HG03378 (cell line): ENCODE measurements at regions not wholly inside any gene's neighbourhood (a gene's known extent, or its start where the extent isn't known, plus 50 kb on each side); places are given as distances from the start of the nearest gene placed in this dataset.
"Not testable (repeated sequence)": the region's sequence is repeated elsewhere in the genome, so short reads cannot be mapped to it uniquely, and the experiment has no call there.

ENCODE experiments used
- ATAC-seq: cut with Tn5 transposase; IDR thresholded peaks from one replicate; pipeline ENCODE4 v1.9.1; 2021; ENCODE audit warnings: mild to moderate bottlenecking, moderate library complexity; ENCODE audit not compliant: unreplicated experiment

GRCh38 chr15:69879963-69880362 lies 217.8 kb downstream of the TLE3 start:
- not testable (repeated sequence) for ATAC-seq

- ATAC-seq = no peak
Observed at GRCh38 chr15:69880571-69881301, 217.0 kb downstream of the TLE3 start.

DNA sequence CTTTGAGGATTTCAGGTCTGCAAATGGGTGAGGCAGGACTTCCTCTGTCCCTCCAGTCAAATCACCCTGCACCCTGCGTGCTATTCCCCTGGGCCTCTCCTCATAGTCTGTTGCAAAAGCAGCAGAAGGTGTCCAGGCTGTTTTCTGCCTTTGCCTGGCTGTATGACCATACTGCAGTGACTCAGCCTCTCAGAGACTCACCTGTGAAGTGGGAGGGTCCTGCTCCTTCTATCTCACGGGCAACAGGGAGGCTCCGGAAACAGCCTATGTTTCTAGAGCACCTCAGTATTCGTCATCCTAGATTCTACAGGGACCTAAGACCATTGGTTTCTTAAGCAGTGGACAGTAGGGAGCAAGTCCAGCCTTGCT lies 216.4 kb downstream of the TLE3 start:
- no peak for ATAC-seq

GRCh38 chr15:69881766-69882165 lies 216.0 kb downstream of the TLE3 start:
- no peak for ATAC-seq

- no peak for ATAC-seq
Observed at GRCh38 chr15:69883306-69883705, 214.4 kb downstream of the TLE3 start.

DNA sequence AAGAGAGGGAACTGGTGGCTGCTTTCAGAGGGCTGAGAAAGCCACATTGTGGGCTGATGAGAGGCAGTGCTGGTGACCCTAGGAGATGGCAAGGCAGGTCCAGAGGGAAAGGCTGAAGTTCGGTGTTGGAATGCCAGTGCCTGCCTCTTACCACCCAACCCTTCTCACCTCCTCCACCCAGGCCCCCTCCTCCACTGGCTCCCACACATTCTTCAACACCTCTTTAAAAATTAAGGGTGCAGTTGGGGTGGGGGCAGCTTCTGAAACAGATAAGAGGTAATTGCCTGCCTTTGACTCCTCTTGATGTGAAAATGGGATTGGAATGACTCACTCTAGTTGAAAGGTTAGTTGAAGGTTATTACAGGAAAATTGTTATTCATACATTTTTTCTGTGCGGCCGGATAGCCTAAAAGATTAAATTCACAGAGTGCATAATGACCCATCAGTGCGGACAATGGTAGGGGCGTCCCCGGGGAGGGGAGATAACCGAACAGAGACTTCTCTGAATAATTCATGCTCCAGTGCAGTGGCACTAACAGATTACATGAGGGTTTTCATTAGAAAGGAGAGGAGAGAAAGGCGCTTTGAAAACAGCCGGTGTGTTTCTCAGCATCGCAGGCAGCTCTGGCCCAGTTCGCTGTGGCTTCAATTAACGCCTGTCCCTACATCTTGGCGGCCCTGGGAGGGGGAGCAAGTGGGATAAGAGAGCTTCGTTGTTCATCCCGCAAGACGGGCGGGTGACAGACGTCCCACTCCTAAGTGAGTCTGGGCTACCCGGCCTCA lies 212.4 kb downstream of the TLE3 start:
- no peak for ATAC-seq

DNA sequence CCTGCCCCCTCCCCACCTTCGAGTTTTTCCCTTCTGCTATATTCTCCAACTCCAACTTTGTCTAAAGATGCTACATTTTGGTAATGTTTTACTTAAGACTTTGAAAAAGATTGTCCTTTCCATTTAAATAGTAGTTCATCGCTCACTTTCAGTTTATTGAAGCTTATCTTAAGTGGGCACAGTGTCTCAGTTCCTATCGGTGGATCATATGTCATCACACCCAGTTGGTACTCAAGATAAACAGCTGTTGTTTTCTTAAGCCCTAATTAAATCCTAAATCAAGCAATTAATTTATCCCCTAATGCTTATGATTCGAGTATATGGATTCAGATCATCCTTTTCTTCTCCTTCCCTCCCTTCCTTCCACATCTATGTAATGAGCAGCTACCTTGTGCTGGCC lies 210.7 kb downstream of the TLE3 start:
- no peak for ATAC-seq

DNA sequence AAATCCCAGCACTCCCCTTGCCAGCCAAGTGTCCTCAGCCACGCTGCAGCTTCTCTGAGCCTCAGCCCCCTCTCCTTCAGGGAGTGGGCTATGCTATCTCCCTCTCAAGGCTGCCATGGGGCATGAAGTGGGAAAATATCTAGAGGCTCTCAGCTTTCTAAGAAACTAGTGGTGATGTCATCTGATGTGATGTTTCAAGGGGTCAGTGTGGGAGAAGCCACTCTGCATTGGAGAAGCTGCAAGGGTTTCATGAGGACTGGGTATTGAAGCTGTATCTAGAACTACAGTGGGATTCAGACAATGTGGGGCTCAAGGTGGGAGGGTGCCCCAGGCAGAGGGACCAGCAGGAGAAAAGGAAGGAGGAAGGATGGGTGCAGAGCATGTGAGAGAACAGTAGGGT lies 210.2 kb downstream of the TLE3 start:
- no peak for ATAC-seq

DNA sequence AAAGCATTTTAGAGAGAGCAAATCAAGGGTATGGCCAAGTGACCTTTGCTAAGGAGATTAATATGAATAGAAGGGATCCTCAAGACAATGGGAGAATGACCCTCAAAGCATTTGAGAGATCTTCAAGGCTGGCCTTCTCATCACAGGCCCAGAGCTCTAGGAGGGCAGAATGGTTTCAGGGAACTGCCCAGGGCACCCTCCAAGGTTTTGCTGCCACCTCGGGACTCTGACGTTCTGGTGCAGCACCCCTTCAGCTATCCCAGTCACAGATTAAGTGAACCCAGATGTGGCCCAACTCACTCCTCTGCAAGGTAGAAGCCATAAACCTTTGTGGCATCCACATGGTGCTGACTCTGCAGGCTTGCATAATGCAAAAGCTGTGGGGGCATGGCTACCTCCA lies 209.3 kb downstream of the TLE3 start:
- ATAC-seq = no peak

GRCh38 chr15:69891070-69891536 lies 206.6 kb downstream of the TLE3 start:
- no peak for ATAC-seq

DNA sequence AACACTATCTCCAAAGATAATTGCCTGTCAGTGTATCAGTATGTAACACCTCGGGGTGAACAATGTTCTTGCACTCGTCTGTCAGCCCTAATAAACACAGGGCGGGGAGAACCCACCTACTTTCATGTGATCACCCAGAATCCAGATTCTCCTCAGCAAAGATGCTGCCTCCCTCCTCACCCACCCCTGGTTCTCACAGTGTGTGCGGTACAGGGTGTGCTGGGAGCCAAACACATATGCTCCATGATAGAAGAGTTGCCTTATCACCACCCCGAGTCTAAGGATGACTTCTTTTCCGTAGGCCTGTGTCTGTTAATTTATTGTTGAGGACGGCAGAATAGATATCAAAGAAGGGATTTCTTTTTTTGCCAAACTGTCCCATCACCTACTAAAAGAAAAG lies 206.1 kb downstream of the TLE3 start:
- no peak for ATAC-seq

DNA sequence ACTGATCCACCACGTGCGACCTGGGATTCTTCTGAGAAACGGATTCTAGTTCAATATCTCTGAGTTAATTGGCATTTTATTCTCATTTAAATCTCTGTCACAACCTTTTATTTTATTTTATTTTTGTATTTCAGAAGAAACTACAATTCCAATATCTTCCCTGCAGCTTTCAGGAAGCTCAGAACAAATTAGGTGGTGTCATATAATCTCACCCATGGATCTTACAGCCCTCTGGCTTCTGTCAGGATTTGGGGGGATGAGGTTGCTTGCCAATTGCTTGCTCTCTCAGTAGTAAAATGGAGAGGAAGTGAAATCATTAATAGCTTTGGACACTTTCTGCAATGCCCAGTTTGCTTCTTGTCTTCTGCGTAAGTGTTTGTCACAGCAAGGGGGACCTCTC lies 205.4 kb downstream of the TLE3 start:
- no peak for ATAC-seq

DNA sequence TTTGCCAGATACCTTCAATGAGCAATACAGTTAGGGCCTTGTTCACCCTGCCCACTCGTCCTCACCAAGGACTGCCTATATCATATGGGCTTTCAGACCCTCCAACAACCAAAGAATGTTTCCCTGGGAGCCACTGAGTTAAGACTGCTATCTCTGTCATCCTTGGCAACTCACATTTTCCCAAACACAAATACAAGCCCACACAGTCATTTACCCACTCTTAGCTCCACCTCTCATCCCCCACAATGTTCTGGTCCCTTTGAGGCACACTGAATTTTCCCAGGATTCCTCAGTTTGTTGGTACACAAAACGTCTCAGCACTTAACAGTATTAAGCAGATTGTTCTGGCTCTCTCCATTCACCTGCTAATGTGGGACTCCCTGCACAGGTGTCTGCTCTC lies 204.6 kb downstream of the TLE3 start:
- ATAC-seq = no peak

DNA sequence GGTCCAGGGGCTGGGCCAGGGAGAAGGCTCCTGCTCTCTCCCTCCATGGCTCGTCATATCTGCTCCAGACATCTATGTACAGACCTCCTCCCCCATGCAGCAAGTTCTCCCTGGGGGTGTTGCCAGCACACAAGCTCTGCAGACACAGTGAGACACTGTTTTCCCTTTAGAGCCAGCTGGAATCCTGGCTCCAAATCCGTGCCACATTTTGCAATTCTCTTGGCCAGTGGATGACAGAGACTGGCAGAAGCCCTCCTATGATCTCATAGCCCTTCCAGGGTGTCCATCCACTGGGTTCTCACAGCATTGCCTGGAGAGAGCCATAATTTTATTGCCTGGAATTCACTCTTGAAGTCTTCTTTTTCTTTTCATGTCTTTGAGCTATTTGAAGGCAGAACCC lies 203.9 kb downstream of the TLE3 start:
- no peak for ATAC-seq

DNA sequence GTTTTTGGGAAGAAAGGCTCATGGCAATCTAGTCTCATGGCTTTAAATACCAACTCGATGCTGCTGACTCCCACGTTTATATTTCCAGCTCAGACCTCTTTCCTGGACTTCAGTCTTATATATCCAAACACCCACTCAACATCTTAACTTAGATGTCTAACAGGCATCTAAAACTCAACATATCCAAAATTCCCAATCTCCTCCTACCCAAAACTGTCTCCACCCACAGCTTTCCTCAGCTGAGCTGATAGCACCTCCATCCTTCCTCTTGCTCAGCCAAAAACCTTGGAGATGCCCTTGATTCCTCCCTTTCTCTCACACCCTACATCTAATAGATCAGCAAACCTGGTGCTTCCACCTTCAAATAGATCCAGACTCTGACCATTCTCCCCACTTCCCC lies 202.5 kb downstream of the TLE3 start:
- ATAC-seq = no peak

GRCh38 chr15:69896606-69897005 lies 201.1 kb downstream of the TLE3 start:
- no peak for ATAC-seq

GRCh38 chr15:69897061-69897460 lies 200.7 kb downstream of the TLE3 start:
- no peak for ATAC-seq

DNA sequence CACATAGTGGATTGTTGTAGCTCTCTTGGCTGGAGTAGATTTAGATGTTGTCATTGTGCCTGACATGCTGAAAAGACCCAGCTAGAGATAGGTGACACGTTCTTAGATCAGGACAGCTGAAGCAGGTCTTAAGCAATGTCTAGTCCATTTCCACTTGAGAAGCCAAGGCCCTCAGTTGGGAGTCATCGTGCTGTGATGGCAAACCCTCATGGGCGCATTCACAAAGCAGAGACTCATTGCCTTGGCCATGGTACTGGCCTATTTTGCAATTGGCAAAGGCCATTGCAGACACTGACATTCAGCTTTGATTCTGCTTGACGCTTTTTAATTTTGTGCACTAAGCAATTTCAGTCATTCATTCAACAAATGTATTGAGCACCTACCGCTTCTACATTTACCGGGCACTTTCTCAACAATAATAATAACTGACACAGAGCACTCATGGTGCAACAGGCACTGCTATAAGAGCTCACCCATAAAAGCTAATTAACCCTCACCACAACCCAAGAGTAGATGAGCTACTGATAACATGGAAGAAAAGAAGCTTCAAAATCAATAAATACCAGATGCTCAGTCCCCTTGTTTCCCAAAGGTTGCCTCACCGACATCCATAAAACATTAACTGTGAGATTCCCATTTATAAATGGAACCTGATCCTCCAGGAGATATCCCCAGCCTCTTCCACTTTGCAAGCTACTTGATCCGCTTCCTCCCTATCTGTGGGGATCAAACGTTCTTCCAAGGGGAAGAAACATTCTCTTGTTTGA lies 200.1 kb downstream of the TLE3 start:
- no peak for ATAC-seq

GRCh38 chr15:69898243-69898642 lies 199.5 kb downstream of the TLE3 start:
- ATAC-seq = no peak

GRCh38 chr15:69902414-69903062 lies 195.2 kb downstream of the TLE3 start:
- no peak for ATAC-seq
